HL-60 (cell line): ENCODE measurements at regions not wholly inside any gene's neighbourhood (a gene's known extent, or its start where the extent isn't known, plus 50 kb on each side); places are given as distances from the start of the nearest gene placed in this dataset.

Experiments used
- SPI1 ChIP-seq: IDR thresholded peaks from 2 replicates; pipeline ENCODE4 v1.6.1; 2012; ENCODE audit warnings: low read depth, mild to moderate bottlenecking, borderline replicate concordance
- TF ChIP-seq, protein P1 (sequence below): IDR thresholded peaks from one replicate; pipeline ENCODE4 v1.5.1; 2011; ENCODE audit warnings: low read length, control low read depth, inconsistent platforms; ENCODE audit not compliant: insufficient read depth

DNA sequence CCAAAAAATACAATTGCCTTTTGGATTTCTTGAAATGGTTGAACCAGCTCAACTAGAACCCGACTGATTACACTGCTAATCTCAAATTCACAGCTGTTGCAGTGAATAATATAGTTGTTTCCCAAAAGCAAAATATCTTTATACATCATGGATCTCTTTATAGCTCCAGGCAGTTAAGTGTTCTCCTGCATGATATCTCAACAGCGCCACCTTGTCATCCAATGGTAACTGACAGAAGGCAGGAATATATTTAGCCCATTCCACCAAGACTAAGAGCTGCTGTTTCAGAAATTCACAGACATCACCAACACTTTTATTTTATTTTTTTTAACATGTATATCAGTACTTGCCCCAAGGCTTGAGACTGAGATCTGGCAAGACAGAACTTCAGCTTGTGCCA, 1141.0 kb upstream of the PRR20A start:
- TF ChIP-seq, protein P1, sequence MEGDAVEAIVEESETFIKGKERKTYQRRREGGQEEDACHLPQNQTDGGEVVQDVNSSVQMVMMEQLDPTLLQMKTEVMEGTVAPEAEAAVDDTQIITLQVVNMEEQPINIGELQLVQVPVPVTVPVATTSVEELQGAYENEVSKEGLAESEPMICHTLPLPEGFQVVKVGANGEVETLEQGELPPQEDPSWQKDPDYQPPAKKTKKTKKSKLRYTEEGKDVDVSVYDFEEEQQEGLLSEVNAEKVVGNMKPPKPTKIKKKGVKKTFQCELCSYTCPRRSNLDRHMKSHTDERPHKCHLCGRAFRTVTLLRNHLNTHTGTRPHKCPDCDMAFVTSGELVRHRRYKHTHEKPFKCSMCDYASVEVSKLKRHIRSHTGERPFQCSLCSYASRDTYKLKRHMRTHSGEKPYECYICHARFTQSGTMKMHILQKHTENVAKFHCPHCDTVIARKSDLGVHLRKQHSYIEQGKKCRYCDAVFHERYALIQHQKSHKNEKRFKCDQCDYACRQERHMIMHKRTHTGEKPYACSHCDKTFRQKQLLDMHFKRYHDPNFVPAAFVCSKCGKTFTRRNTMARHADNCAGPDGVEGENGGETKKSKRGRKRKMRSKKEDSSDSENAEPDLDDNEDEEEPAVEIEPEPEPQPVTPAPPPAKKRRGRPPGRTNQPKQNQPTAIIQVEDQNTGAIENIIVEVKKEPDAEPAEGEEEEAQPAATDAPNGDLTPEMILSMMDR: no peak
- TF ChIP-seq SPI1: no peak
